HG03103 (cell line): ENCODE measurements at regions not wholly inside any gene's neighbourhood (a gene's known extent, or its start where the extent isn't known, plus 50 kb on each side); places are given as distances from the start of the nearest gene placed in this dataset.
"Not testable (repeated sequence)": the region's sequence is repeated elsewhere in the genome, so short reads cannot be mapped to it uniquely, and the experiment has no call there.

Experiments
- ATAC-seq: cut with Tn5 transposase; IDR thresholded peaks from one replicate; pipeline ENCODE4 v1.9.1; 2021; ENCODE audit warnings: low read depth; ENCODE audit not compliant: unreplicated experiment

DNA sequence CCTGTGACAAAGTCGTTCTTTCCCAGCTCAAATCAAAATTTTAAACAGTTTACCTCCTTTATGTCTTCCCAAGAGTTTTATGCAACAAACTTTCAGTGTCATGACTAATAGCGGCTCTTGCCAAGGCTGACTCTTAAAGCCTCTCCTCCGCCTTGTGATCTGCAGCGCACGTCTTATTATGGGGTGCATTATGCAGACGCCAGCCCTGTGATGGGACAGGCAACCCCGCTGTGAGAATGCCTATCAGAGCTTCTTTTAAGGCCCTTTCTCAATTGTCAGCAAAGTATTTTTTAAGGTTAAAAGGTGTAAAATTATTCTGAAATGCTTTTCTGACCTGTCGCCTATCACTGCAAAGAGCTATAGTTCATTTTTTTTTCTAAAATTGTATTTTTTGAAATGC lies 152.8 kb downstream of the SOX1 start:
- no peak for ATAC-seq

DNA sequence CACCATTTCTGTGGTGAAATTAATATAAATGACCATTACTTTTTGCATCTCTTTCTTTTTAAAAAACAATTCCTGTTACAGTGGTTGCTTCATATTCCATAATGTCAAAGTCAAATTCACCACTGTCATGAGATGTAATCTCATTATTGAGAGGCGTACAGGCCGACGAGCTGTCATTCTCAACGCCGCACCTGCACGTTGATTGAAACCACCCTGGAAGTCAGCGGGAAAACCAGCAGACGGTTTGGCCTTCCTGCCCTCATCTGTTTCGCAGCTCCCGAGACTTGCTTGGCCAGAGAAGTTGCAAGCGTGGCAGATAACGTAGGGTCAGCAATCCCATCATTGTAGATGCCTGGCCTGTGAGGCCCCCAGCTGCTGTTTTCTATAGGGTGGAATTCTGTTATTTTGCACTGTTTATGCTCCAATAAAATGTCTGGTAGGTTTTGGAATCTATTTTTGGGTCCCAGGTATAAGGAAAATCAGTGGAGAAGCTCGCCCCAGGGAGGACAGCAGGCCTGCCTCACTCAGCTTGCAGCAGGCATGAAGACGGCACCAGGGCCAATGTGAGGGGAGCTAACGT lies 153.4 kb downstream of the SOX1 start:
- ATAC-seq = no peak

DNA sequence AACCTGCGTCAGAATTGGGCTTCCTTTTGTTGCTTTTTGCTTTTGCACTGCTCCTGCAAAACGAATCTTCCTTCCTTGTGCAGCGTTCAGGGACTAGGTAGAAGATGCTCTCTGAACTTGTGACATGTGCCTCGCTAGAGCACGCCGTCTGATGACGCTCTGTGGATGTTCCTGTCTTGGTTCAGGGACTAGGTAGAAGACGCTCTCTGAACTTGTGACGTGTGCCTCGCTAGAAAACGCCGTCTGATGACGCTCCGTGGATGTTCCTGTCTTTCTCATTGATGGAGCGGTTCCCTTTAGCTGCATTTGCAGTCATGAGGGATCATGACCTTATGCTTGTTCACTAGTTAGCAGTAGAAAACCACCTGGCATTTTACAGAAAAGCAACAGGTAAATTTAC lies 154.0 kb downstream of the SOX1 start:
- no peak for ATAC-seq

DNA sequence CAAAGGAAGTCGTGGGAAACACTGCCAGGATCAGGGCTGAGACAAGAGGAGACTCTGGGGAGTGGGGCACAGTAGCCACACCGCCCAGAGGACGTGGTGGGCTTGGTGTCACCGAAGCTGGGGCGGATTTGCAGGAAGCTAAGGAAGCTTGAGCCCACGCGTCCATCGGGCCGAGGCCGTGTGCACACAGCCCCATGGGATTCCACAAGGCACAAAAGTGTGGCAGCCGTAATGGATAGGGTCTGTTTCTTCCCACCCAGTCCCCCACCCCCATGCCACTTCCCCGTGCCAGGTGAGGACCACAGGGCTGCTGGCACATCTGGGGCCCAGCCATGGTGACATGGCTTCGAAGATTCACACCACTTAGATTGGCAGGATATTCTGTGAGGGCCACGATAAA lies 153.2 kb upstream of the SPACA7 start:
- ATAC-seq = no peak

DNA sequence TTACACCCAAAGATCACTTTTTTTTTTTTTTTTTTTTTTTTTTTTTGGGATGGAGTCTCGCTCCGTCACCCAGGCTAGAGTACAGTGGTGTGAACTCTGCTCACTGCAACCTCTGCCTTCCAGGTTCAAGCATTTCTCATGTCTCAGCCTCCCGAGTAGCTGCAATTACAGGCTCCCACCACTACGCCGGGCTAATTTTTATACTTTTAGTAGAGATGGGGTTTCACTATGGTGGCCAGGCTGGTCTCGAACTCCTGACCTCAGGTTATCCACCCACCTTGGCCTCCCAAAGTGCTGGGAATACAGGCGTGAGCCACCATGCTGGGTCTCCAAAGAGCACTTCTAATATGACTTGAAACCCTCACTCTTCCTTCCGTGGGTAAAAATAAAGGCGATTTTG lies 152.2 kb upstream of the SPACA7 start:
- ATAC-seq = not testable (repeated sequence)

DNA sequence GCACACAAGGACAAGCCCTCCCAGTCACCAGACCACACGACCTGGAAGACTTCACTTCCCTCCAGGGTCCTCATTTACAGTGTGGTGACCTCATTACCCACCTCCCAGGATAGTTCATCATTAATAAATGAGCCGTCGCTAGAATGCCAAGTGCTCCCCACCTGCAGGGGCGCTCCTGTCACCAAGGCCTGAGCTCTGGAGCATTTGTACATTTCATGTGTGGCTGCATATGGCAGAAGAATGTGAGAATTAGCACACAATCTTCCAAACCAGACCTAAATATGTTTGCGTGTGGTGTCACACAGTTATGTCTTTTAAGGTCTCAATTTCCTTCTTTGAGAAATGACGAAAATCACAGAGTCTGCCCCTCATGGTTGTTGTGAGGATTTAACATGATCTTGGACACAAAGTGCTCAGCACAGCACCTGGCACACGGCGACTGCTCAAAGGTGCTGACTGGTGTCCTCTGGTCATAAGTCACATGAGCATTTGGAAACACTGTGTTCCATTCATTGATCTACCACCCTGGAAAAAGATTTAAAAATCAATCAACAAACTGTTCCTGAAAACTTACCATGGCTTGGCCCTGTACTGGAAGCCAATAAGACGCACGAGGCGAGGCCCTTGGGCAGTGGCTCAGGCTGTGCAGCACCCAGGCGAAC lies 150.6 kb upstream of the SPACA7 start:
- ATAC-seq = no peak

DNA sequence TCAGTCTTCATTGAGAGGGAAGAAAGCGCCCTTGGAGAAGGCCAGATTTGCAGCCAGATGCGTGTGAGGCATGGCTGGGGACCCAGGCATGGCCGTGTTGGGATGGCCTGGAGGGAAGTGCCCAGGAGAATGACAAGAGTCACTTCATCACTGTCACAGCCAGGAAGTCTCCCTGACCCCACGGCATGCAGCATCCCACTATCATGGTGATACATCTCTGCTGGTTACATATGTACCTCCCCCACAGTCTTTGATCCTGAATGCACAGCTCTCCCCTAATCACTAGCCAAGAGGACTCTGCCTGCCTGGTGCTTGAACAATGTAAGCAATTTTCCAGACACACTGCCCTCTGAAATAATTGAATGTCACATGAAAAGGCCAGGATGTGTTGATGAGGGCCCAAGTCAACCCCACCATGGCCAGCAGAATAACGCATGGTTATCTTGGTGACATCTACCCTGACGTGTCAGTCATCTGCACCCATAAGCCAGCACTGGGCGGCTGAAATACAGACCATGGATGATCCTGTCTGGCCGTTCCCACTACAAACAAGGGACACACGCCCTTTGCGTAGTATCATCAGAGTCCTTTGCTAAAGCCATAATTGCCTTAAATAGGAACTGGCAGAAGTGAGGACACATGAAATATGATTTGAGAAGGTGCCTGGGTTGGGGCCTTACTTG lies 149.7 kb upstream of the SPACA7 start:
- ATAC-seq = no peak

DNA sequence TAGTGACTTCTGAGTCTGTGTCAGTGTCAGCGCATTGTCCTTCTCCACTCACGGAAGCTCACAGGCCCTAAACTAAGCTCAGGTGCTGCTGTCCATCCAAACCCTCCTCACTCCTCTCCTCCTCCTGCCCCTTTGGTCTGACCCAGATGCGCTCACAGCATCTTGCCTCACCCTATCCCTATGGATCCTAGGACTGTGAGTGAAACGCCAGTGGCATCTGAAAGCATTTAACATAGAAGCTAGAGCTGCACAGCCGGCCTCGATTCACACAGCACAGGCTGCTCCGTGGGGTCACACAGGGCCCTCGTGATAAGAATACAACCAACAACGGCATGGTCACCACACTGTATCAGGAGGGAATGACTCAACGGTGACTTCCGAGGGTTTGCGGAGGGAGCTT lies 149.1 kb upstream of the SPACA7 start:
- ATAC-seq = no peak

DNA sequence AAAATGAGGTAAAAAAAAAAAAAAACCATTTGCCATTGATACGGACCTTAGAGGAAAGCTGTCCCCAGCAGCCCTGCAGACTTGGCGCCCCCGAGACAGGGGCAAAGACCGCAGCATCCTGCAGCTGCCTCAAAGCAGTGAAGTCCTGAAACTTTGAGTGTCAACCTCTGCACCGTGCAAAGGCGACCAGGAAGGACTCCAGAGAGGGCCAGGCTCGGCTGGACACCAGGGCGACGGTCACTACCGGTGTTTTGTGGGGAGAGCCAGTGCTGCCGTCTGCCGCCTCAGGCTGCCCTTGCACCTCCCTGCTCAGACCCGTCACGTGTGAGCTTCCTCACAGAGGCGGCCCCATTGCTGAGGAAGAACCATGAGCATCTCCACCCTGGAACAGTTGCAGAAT lies 146.7 kb upstream of the SPACA7 start:
- ATAC-seq = no peak

DNA sequence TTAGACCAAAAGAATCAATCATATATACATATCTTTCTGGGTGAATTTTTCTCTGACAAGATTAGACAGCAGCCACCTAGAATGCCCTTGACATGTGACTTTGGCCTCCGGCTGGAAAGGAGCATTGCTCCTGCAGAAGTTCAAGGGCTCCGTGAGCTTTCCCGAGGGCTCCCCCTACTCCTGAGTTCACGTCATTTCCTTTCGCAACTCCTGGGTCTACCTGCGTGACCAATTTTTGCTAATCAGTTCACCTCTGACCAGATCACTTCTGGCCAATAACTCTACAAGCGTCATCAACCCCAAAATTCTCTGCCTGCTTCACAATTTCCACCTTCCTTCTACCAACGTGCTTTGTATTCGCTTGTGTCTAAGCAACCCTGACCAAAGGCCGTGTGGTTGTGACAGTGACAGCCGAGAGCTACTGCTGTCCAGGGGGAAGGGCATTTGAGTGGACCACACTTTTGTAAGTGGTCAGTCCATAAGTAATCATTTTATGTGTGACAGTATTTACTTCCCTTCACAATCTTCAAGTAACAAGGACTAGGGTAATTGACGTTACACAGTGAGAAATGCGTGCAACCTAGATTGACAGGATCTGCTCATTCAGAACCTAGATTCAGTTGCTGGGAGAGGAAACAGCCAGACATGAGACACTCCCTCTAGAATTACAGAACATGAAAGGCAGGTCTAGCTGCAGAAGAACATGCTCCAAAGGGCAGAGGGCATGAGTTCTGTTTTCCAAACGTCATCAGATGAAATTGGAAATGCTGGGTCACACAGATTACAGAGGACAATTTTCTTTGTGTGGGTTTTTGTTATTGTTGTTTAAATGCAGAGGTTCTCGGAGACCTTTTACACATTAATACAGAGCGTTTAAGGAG lies 145.9 kb upstream of the SPACA7 start:
- no peak for ATAC-seq

DNA sequence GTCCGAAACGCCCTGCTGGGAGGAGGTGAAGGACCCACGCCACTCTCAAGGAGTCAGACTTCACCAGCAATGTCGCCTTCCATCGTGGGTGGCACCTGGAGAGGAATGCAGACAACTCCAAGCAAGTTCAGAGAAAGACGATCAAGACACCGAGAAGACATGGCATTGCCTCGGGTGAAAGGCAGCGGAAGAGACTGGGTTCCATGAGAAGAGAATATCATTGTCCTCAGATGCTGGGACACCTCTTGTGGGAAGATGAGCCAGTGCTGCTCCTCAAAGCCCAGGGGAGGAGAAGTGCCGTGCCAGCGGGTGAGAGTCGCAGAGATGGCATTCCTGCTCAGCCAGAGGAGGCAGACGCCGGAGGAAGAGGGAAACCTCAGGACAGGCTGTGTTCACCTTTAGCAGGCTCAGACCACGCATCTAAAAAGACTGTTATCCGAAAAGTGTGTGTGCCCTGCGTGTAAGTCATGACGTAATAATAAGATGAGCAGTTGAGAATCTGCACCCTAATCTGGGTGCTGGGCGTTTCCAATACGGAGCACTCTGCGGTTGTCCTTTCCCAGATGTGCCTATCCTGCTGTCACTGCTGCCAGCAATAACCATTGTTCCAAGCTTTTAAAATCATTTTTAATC lies 144.6 kb upstream of the SPACA7 start:
- no peak for ATAC-seq

DNA sequence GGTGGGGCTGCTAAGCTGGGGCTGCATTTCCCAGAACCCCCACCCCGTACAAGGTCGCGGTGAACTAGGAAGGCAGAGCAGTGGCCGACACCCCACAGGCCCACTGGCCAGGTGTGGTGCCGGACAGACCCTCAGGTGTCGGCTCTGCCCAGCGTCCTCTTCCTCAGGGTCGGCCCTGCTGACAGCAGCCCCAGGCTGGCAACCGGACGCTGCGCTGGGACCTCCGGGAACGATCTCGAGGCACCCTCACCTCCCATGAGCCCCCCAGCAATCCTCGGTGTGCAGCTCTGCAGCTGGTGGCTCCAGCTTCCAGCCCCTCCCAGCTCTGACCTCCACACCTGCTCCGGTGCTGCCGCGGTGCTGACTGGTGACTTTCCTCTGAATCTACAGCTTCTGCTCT lies 142.9 kb upstream of the SPACA7 start:
- ATAC-seq = no peak

DNA sequence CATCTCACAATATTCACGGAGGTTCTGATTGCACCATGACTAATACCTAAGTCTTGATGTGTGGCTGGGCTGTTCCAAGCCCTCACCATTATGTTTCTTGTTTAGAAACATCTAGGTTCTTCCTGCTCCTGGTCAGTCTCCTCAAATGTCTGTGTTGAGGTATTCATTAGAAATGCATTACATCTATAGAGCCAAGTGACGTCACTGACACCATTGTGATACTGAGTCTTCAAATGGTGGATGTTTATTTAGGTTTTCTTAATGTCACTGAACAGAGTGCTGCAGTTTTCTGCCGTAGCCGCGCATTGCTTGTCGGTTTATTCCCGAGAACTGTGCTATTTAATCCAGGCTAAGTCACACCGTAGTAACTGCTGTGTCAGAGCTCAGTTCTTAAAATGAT lies 142.4 kb upstream of the SPACA7 start:
- ATAC-seq = no peak

DNA sequence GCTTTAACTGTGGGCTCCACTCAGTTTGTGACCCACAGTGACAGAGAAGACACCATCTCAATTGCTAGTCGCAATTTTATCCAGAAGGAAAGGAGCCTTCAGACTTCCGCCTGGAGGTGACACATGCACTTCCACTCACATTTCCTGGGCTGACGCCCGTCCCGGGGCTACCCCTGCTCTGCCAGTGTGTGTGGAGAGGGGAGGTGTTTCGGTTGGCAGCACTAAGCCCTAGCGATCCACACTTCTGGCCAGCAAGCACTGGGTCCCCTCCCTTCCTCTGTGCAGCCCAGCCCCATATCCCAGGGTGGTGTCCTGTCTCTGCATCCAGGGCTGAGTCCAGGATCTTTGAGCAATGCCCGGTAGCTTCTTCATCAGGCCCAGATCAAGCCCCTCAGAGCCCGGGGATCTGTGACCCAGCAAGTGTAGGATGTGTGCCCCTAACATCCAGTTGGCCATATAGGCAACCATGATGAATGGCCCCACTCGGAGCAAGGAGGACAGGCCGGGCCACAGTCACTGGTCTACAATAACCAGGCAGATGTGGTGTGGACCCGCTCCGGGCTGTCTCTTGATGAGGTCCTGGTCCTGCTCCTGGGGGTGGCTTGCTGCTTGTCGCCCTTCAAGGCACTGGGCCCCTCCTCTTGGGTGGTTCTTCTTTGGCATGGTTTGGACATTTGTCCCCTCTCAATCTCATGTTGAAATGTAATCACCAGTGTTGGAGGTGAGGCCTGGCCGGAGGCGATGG lies 141.9 kb upstream of the SPACA7 start:
- no peak for ATAC-seq

DNA sequence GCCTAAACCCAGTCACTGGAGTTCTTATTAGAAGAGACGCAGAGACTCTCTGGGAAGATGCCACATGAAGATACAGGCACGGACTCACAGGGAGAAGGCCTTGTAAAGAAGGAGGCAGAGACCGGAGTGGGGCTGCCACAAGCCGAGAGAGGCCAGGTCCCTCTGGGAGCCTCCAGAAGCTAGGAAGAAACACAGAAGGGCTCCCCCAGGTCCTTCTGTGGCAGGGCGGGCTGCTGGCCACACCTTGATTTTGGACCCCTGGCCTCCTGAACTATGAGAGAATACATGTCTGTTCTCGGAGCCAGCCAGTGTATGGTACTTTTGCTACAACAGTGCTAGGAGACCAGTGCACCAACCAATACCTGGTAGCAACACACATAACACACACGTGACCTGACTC lies 140.1 kb upstream of the SPACA7 start:
- no peak for ATAC-seq

DNA sequence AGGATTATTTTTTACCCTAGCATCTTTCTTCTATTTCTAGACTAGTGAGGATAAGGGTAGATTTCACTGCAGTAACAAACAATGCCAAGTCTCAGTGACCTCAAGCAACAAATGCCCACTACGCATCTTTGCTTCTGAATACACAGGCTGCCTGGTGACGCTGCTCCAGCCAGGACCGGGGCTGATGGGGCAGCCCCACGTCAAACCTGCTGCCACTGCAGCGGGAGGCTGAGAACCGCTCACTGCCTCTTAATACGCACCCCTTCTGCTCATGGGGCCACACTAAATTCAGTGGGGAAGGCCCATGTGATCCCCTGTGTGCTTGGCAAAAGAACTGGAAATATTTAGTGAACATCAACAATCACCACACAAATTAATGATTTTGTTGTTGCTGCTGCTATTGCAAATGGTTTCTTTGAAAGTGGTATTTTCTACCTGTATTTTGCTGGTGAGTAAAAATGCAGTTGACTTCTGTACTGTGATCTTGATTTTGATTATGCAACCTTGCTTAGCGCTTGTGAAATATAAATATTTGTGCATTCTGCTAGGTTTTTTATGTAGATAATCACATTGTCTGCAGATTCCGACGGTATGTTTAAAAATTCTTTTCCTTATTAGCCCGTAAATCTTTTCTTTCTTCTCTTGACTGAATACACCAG lies 139.5 kb upstream of the SPACA7 start:
- ATAC-seq = no peak

DNA sequence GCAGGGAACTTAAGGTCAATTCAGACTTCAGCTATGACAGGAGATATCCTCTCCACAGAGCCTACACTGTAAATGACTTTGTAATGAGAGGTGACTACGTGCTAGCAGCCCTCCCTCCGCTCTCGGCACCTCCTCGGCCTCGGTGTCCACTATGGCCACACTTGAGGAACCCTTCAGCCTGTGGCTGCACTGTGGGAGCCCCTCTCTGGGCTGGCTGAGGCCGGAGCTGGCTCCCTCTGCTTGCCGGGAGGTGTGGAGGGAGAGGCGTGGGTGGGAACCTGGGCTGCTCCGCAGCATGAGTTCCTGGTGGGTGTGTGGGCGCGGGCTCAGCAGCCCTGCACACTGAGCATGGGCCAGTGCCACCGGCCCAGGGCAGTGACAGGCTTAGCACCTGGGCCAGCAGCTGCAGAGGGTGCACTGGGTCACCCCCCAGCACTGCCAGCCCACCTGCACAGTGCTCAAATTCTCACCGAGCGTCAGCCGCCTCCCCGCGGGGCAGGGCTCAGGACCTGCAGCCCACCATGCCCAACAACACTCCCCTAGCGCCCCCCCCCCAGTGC lies 137.6 kb upstream of the SPACA7 start:
- no peak for ATAC-seq

DNA sequence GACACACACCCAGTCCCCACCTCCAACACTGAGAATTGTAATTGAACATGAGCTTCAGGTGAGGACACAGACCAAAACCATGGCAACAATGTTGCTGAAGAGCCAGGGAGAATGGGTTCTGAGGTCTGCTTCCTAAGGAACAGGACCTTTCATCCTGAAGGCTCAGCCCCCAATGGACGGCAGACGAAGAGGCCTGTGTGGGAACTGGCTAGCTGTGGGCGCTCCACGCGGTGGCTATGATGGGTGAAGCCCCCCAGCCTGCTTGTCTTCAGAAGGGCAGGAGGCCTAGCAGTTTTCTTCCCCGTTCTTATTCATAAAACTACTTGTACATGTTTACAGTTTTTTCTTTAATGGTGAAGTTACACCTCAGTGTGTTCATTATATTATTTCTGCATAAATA lies 136.1 kb upstream of the SPACA7 start:
- no peak for ATAC-seq

DNA sequence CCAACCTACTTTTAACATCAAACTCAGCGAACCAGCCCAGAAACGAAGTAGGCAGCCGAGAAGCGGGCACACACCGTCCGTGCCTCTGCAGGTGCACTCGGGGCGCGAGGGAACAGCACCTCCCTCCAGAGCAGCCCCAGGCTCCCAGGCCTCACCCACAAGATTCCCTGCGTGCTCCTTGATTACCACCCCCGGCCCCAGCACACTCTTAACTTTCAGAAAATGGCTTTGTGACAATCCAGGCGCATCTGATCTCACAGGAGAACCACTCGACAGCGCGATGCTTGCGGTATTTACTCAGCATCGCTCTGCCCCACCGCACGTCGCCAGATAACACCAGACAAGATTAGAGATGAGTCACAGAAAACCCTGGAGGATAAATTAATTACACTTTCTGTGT lies 134.9 kb upstream of the SPACA7 start:
- ATAC-seq = no peak
